ENCODE measurements at regions not wholly inside any gene's neighbourhood (a gene's known extent, or its start where the extent isn't known, plus 50 kb on each side); places are given as distances from the start of the nearest gene placed in this dataset.

- no peak for DNase-seq (ENCODE audit: low spot score)
- intact Hi-C loops (cut with DNase I): no loop called here
- WGBS: 98% methylated on average over 5 of the region's 5 CpGs
Measured at GRCh38 chr2:128642316-128642715, 323.6 kb upstream of the HS6ST1 start.

GRCh38 chr2:128642821-128643220 is 324.2 kb upstream of the HS6ST1 start:
- intact Hi-C loops (cut with DNase I): no loop called here
- WGBS: 80% methylated on average over 5 of the region's 5 CpGs
- DNase-seq (ENCODE audit: low spot score): no peak

More at GRCh38 chr2:128642316-128642715, 323.6 kb upstream of the HS6ST1 start:
- no peak for TF ChIP-seq POLR2AphosphoS5 (IDR thresholded peaks at IDR 0.05)
- TF ChIP-seq, protein P1, sequence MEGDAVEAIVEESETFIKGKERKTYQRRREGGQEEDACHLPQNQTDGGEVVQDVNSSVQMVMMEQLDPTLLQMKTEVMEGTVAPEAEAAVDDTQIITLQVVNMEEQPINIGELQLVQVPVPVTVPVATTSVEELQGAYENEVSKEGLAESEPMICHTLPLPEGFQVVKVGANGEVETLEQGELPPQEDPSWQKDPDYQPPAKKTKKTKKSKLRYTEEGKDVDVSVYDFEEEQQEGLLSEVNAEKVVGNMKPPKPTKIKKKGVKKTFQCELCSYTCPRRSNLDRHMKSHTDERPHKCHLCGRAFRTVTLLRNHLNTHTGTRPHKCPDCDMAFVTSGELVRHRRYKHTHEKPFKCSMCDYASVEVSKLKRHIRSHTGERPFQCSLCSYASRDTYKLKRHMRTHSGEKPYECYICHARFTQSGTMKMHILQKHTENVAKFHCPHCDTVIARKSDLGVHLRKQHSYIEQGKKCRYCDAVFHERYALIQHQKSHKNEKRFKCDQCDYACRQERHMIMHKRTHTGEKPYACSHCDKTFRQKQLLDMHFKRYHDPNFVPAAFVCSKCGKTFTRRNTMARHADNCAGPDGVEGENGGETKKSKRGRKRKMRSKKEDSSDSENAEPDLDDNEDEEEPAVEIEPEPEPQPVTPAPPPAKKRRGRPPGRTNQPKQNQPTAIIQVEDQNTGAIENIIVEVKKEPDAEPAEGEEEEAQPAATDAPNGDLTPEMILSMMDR (IDR thresholded peaks at IDR 0.05): no peak
- TF ChIP-seq POLR2A (IDR thresholded peaks at IDR 0.05): no peak
- H3K27ac ChIP-seq: no peak overlapping the region
- H3K36me3 ChIP-seq: no peaks in the 10 kb centered on the region
- no peaks in the 10 kb centered on the region for H3K9me3 ChIP-seq
- H3K4me1 ChIP-seq (replicated peaks): no peaks in the 10 kb centered on the region
- no peaks in the 10 kb centered on the region for H3K27me3 ChIP-seq (replicated peaks; ENCODE audit: insufficient read depth)
- H3K4me3 ChIP-seq: no peak overlapping the region

GRCh38 chr2:128643221-128644065 is 324.8 kb upstream of the HS6ST1 start:
- H3K4me1 ChIP-seq (replicated peaks): no peaks in the 10 kb centered on the region
- TF ChIP-seq POLR2A (IDR thresholded peaks at IDR 0.05) (no peak), POLR2AphosphoS5 (IDR thresholded peaks at IDR 0.05) (no peak)
- TF ChIP-seq, protein P1 (IDR thresholded peaks at IDR 0.05): no peak
- H3K36me3 ChIP-seq: no peaks in the 10 kb centered on the region
- 88% methylated on average over 7 of the region's 7 CpGs for WGBS
- H3K4me3 ChIP-seq: no peak overlapping the region
- no peaks in the 10 kb centered on the region for H3K27me3 ChIP-seq (replicated peaks; ENCODE audit: insufficient read depth)
- intact Hi-C loops (cut with DNase I): no loop called here
- no peaks in the 10 kb centered on the region for H3K9me3 ChIP-seq
- no peak for DNase-seq (ENCODE audit: low spot score)
- no peak overlapping the region for H3K27ac ChIP-seq

More at GRCh38 chr2:128642821-128643220, 324.2 kb upstream of the HS6ST1 start:
- no peaks in the 10 kb centered on the region for H3K36me3 ChIP-seq
- H3K27me3 ChIP-seq (replicated peaks; ENCODE audit: insufficient read depth): no peaks in the 10 kb centered on the region
- H3K4me1 ChIP-seq (replicated peaks): no peaks in the 10 kb centered on the region
- H3K27ac ChIP-seq: no peak overlapping the region
- H3K9me3 ChIP-seq: no peaks in the 10 kb centered on the region
- no peak overlapping the region for H3K4me3 ChIP-seq
- TF ChIP-seq POLR2AphosphoS5 (IDR thresholded peaks at IDR 0.05): no peak
- TF ChIP-seq, protein P1 (IDR thresholded peaks at IDR 0.05): no peak
- TF ChIP-seq POLR2A (IDR thresholded peaks at IDR 0.05): no peak

DNA sequence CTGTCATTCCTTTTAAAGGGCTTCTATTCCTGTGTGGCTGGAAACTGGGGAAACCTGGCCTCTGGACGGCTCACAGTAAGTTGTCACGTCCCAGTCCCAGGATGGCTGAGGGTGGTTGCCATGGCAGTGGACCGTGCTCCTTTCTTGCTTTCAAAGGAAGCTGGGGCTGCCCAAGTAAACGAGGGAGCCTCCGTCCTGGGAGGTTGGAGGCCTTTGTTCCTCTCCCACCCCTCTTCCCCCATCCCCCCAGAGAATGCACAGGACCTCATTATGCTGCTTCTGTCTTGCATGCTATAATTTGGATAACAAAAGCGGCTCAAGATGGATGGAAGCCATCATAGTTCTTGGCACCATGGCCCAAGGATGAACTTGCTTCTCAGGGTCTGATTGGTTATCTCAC is 325.5 kb upstream of the HS6ST1 start:
- intact Hi-C loops (cut with DNase I): no loop called here
- TF ChIP-seq, protein P1 (IDR thresholded peaks at IDR 0.05): no peak
- TF ChIP-seq POLR2AphosphoS5 (IDR thresholded peaks at IDR 0.05) (no peak), POLR2A (IDR thresholded peaks at IDR 0.05) (no peak)
- Histone ChIP-seq H3K4me3 (no peak overlapping the region), H3K27ac (no peak overlapping the region), H3K9me3 (no peaks in the 10 kb centered on the region), H3K4me1 (replicated peaks) (no peaks in the 10 kb centered on the region), H3K36me3 (no peaks in the 10 kb centered on the region), H3K27me3 (replicated peaks; ENCODE audit: insufficient read depth) (no peaks in the 10 kb centered on the region)
- DNase-seq (ENCODE audit: low spot score): no peak
- 71% methylated on average over 6 of the region's 6 CpGs for WGBS

Measured in prostate gland (tissue), 2 donors.